Sigmoid colon (tissue), 6 donors: ENCODE measurements at regions not wholly inside any gene's neighbourhood (a gene's known extent, or its start where the extent isn't known, plus 50 kb on each side); places are given as distances from the start of the nearest gene placed in this dataset.

Experiments used
- DNase-seq: peaks from one replicate; pipeline ENCODE4 v3.0.0-alpha.2; 2019
- H3K27ac ChIP-seq, 4 donors: fragments of 200-600 bp; sonication (generic); one replicate each; pipeline ENCODE4 v1.5.1; 2016 to 2019; ENCODE audit warnings: mild to moderate bottlenecking in 1 of 4
- H3K27me3 ChIP-seq, 3 donors: fragments of 200-600 bp; sonication (generic); one replicate each; pipeline ENCODE4 v1.5.1; 2019; ENCODE audit warnings: mild to moderate bottlenecking in 1 of 3
- H3K36me3 ChIP-seq, 4 donors: fragments of 200-600 bp; sonication (generic); one replicate each; pipeline ENCODE4 v1.5.1; 2016 to 2019
- H3K4me1 ChIP-seq, 4 donors: fragments of 200-600 bp; sonication (generic); one replicate each; pipeline ENCODE4 v1.5.1; 2017 to 2019
- H3K4me3 ChIP-seq, 4 donors: fragments of 200-600 bp; sonication (generic); one replicate each; pipeline ENCODE4 v1.5.1; 2017 to 2019; ENCODE audit warnings: mild to moderate bottlenecking in 2 of 4, moderate library complexity in 1 of 4
- H3K9me3 ChIP-seq, 4 donors: fragments of 200-600 bp in 3 of 4; sonication (generic) in 3 of 4; one replicate each; pipeline versions ENCODE4 v1.5.1 to v1.6.1; 2013 to 2019
- EP300 ChIP-seq, 4 donors: sonication (generic); formaldehyde crosslinking; IDR thresholded peaks; one replicate each; pipeline ENCODE4 v1.6.1; 2017; ENCODE audit warnings: antibody characterized with exemption in 4 of 4
- POLR2A ChIP-seq, 2 donors: fragments of 450-650 bp; IDR thresholded peaks; one replicate each; pipeline ENCODE4 v1.6.1; 2016; ENCODE audit warnings: antibody characterized with exemption in 2 of 2, mild to moderate bottlenecking in 2 of 2, moderate library complexity in 2 of 2
- POLR2AphosphoS5 ChIP-seq, 4 donors: sonication (generic); formaldehyde crosslinking; IDR thresholded peaks; one replicate each; pipeline ENCODE4 v1.6.1; 2017; ENCODE audit warnings: antibody characterized with exemption in 4 of 4
- WGBS, 2 donors: extraction: QIAGEN DNeasy Blood & Tissue Kit; methylation state at CpG; one replicate each; pipeline ENCODE4 v1.1.7; 2013; 5-methylcytosine and 5-hydroxymethylcytosine counted together
- intact Hi-C: fragments of 100-400 bp; cut with DNase I; formaldehyde crosslinking; loops from one replicate; pipeline ENCODE4 v1.15.1; 2023
- TF ChIP-seq, protein P1 (sequence below), 4 experiments: fragments of 450-650 bp in 3 of 4; fragments of 200-600 bp in 1 of 4; IDR thresholded peaks; one replicate each; pipeline ENCODE4 v1.5.1; 2016 to 2019; ENCODE audit warnings: antibody characterized with exemption in 4 of 4, mild to moderate bottlenecking in 3 of 4, moderate library complexity in 2 of 4
- donor health status: healthy with polysubstance abuse.
- donor health status: healthy.

DNA sequence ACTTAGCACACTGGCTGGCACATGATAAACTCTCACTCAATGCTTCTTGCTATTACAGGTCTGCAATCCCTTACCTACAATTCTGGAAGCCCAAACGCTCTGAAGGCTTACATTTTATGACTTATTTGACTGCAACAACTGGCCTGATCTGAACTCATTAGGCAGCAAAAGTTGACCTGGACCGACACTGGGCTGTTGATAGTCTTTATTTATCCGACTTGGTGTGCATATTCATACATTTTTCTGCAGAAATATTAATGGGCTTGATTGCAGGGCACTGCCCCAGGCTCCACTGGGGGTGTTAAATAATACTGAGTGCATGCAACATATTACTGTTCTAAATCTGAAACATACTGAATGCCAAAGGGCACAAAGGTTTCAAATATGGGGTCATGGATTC is 1076.7 kb downstream of the BCL11B start:
- no peak for TF ChIP-seq POLR2AphosphoS5 (IDR thresholded peaks at IDR 0.05)
- TF ChIP-seq, protein P1, sequence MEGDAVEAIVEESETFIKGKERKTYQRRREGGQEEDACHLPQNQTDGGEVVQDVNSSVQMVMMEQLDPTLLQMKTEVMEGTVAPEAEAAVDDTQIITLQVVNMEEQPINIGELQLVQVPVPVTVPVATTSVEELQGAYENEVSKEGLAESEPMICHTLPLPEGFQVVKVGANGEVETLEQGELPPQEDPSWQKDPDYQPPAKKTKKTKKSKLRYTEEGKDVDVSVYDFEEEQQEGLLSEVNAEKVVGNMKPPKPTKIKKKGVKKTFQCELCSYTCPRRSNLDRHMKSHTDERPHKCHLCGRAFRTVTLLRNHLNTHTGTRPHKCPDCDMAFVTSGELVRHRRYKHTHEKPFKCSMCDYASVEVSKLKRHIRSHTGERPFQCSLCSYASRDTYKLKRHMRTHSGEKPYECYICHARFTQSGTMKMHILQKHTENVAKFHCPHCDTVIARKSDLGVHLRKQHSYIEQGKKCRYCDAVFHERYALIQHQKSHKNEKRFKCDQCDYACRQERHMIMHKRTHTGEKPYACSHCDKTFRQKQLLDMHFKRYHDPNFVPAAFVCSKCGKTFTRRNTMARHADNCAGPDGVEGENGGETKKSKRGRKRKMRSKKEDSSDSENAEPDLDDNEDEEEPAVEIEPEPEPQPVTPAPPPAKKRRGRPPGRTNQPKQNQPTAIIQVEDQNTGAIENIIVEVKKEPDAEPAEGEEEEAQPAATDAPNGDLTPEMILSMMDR (IDR thresholded peaks at IDR 0.05): no peak
- no peak for TF ChIP-seq EP300 (IDR thresholded peaks at IDR 0.05)
- TF ChIP-seq POLR2A (IDR thresholded peaks at IDR 0.05): no peak
- Histone ChIP-seq H3K27me3 (no peaks in the 10 kb centered on the region), H3K9me3 (no peaks in the 10 kb centered on the region), H3K4me1 (no peaks in the 10 kb centered on the region), H3K36me3 (no peaks in the 10 kb centered on the region), H3K27ac (no peak overlapping the region), H3K4me3 (no peak overlapping the region)
- 53 to 63% methylated on average over 3 of the region's 3 CpGs for WGBS, 2 donors
- intact Hi-C loops: no loop called here
- DNase-seq: no peak

DNA sequence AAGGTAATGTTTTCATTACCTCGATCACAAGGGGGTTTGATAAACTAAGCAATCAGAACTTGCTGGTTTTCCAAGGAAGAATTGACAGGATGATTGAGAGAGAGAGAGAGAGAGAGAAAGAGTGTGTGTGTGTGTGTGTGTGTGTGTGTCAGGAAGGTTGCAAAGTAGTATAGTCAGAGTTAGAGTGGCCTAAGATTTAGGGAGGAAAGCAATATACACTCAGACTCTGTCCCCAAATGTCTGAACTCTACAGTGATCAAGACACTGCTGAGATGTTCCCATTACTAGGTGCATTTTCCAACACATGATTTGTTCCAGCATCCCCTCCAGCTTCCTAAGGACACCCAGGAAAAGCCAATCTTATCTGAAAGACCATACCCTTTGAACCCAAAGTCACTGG is 1074.1 kb downstream of the BCL11B start:
- Histone ChIP-seq H3K36me3 (no peaks in the 10 kb centered on the region), H3K27me3 (peaks cover 0 to 3% (median 0%) of the 10 kb centered on the region in 3 donors), H3K27ac (no peak overlapping the region), H3K4me1 (no peaks in the 10 kb centered on the region), H3K4me3 (no peak overlapping the region), H3K9me3 (no peaks in the 10 kb centered on the region)
- WGBS, 2 donors: 73 to 80% methylated on average over 1 of the region's 1 CpG
- no peak for DNase-seq
- intact Hi-C loops: no loop called here
- TF ChIP-seq POLR2AphosphoS5 (IDR thresholded peaks at IDR 0.05): no peak
- TF ChIP-seq EP300 (IDR thresholded peaks at IDR 0.05): no peak
- TF ChIP-seq, protein P1 (IDR thresholded peaks at IDR 0.05): no peak
- TF ChIP-seq POLR2A (IDR thresholded peaks at IDR 0.05): no peak

DNA sequence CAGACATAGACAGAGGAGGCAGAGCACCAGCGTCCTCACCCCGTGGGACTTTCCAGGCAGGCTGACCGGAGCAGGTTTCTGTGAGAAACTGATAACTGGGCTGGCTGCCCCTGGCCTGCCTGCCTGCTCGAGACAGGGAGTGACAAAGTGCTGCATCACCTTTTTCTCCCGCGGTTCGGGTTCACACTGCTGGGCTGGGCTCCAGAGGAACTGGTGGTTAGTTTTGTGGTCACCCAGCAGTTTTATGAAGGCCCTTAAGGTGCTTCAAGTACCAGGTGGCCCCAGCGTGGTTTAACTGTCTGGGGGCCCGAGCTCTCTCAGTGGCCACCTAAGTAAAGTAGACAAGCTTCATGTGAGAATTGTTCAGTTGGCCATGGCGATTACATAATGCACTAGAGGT is 1073.6 kb downstream of the BCL11B start:
- no peak overlapping the region for H3K27ac ChIP-seq
- H3K4me1 ChIP-seq: no peaks in the 10 kb centered on the region
- no peaks in the 10 kb centered on the region for H3K36me3 ChIP-seq
- WGBS, 2 donors: 42 to 73% methylated on average over 10 of the region's 10 CpGs
- no peaks in the 10 kb centered on the region for H3K9me3 ChIP-seq
- TF ChIP-seq EP300 (IDR thresholded peaks at IDR 0.05): no peak
- TF ChIP-seq, protein P1 (IDR thresholded peaks at IDR 0.05): no peak
- TF ChIP-seq POLR2AphosphoS5 (IDR thresholded peaks at IDR 0.05): no peak
- no peak for TF ChIP-seq POLR2A (IDR thresholded peaks at IDR 0.05)
- intact Hi-C loops: no loop called here
- H3K27me3 ChIP-seq: peaks cover 0 to 3% (median 0%) of the 10 kb centered on the region in 3 donors
- no peak overlapping the region for H3K4me3 ChIP-seq
- DNase-seq: no peak

DNA sequence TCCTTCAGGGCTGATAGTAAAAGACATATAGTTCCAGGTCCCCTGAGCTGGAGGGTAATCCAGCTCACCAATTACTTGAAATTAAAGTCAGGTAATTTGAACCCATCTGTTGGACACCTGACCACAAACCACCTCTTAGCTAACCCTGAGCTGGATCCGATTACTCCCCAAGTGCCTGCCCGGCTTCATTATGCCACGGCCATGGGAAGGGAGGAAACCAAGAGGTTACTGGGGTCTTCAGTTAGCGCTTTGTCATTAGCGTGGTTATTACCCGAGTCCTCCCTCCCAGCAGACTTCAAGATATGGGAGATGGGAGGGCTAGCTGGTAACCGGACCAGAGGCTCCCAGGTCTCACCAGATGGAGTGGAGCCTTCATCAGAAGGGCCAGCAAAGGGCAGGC is 1071.4 kb downstream of the BCL11B start:
- H3K27me3 ChIP-seq: peaks cover 0 to 3% (median 0%) of the 10 kb centered on the region in 3 donors
- no peaks in the 10 kb centered on the region for H3K9me3 ChIP-seq
- no peak overlapping the region for H3K27ac ChIP-seq
- DNase-seq: no peak
- 81 to 85% methylated on average over 7 of the region's 7 CpGs for WGBS, 2 donors
- H3K4me1 ChIP-seq: no peaks in the 10 kb centered on the region
- intact Hi-C loops: no loop called here
- H3K4me3 ChIP-seq: no peak overlapping the region
- TF ChIP-seq EP300 (IDR thresholded peaks at IDR 0.05) (no peak), POLR2A (IDR thresholded peaks at IDR 0.05) (no peak), POLR2AphosphoS5 (IDR thresholded peaks at IDR 0.05) (no peak)
- TF ChIP-seq, protein P1 (IDR thresholded peaks at IDR 0.05): no peak
- H3K36me3 ChIP-seq: no peaks in the 10 kb centered on the region

DNA sequence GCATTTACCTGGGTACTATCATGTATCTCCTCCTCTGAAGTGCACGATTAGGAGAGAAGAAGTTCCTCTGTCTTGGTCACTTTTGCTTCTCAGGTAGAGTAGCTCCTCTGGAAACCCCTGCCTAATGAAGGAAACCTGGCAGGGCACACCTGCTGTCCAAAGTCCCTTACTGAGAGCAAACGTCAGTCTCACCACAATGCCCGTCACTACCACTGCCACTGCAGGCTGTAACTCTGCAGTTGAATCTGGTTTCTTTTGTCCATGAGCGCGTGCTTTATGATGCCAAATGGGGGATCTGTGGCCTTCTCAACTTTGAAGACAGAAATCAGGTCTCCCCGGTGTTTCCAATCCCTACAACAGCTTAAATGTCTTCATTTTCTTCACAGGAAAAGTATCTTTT is 1068.6 kb downstream of the BCL11B start:
- Histone ChIP-seq H3K27me3 (peaks cover 0 to 3% (median 0%) of the 10 kb centered on the region in 3 donors), H3K36me3 (no peaks in the 10 kb centered on the region), H3K27ac (no peak overlapping the region), H3K4me3 (no peak overlapping the region), H3K9me3 (no peaks in the 10 kb centered on the region), H3K4me1 (no peaks in the 10 kb centered on the region)
- no peak for DNase-seq
- 21 to 73% methylated on average over 6 of the region's 6 CpGs for WGBS, 2 donors
- TF ChIP-seq POLR2A (IDR thresholded peaks at IDR 0.05) (no peak), POLR2AphosphoS5 (IDR thresholded peaks at IDR 0.05) (no peak), EP300 (IDR thresholded peaks at IDR 0.05) (no peak)
- TF ChIP-seq, protein P1 (IDR thresholded peaks at IDR 0.05): no peak
- intact Hi-C loops: no loop called here
